Lower leg skin (tissue), 3 donors: ENCODE measurements at regions not wholly inside any gene's neighbourhood (a gene's known extent, or its start where the extent isn't known, plus 50 kb on each side); places are given as distances from the start of the nearest gene placed in this dataset.

ENCODE experiments used
- CTCF ChIP-seq, 3 donors: fragments of 450-650 bp; IDR thresholded peaks; one replicate each; pipeline ENCODE4 v1.5.1; 2016; ENCODE audit warnings: antibody characterized with exemption in 3 of 3, mild to moderate bottlenecking in 3 of 3, moderate library complexity in 2 of 3
- POLR2A ChIP-seq, 2 donors: fragments of 450-650 bp; IDR thresholded peaks; one replicate each; pipeline ENCODE4 v1.6.1; 2016 to 2017; ENCODE audit warnings: antibody characterized with exemption in 2 of 2, mild to moderate bottlenecking in 1 of 2, moderate library complexity in 1 of 2

DNA sequence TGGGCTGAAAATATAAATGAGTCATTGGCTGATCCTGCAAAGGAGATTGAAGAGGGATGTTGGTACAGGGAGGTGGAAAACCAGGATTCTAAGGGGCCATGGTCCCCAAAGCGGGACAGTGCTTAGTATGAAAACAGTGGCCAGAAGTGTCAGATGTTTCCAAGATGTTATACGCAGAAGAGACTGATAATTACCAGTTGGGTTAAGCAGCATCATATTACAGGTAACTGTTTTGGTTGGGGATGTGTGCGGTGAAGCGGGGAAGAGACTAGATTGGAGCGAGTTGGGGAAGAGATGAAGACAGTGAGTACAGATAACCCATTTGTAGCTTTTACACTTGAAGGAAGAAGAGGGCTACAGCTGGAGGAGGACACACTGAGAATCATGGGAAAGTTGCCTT lies 80.8 kb downstream of the PLEKHG1 start:
- TF ChIP-seq POLR2A (IDR thresholded peaks at IDR 0.05) = no peak
- TF ChIP-seq CTCF (IDR thresholded peaks at IDR 0.05) = no peak
